ENCODE measurements at regions not wholly inside any gene's neighbourhood (a gene's known extent, or its start where the extent isn't known, plus 50 kb on each side); places are given as distances from the start of the nearest gene placed in this dataset.

DNA sequence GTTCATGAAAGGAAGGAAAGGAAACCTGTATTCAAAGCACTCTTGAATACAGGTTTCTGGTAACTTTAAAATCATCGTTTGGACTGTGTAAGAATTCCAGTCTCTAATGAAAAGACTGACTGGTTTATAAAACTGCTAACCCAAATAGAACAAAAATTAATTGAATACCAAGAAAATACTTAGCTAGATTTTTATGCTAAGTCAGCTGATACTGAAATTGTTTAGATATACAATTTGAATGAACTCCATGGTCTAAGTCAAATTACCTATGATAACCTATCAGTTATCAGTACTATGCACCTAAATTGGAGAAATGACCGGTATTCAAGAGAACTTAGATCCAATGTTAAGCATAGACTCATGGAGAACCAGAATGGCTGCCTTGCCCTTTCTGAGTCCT is 338.3 kb downstream of the RNF144B start:
- DNase-seq, result no peak
- in situ Hi-C loops (cut with HindIII; ENCODE audit: low pct_ligation_motif_present, low pct_unique_long_range_greater_than_20kb, low sequenced_read_pairs), result no loop called here

DNA sequence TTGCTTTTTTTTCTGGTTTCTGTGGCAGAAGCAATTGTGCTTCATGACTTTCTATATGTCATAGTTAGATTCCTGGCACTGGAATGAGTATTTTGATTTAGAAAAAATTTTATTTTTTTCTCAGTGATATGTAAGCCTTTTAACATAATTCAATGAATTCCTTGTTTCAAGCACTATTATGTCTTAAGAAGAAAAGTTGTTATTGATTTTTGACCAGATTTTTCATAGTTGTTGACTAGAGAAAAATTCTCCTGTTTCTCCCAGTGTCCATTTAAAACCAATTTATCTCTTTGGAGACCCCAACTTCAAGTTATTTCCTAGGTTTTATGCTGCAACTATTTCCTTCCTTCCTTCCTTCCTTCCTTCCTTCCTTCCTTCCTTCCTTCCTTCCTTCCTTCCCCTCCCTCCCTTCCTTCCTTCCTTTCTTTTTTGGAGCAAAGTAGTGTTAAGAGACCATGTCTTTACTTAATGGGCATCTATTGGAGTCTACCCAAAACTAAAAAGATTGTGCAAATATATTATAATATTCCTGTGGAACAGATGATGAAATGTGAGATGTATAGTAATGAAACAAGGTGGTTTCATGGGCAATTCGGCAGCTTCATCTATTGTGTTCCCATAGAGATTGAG is 346.9 kb downstream of the RNF144B start:
- DNase-seq, result no peak
- in situ Hi-C loops (cut with HindIII; ENCODE audit: low pct_ligation_motif_present, low pct_unique_long_range_greater_than_20kb, low sequenced_read_pairs), result no loop called here

DNA sequence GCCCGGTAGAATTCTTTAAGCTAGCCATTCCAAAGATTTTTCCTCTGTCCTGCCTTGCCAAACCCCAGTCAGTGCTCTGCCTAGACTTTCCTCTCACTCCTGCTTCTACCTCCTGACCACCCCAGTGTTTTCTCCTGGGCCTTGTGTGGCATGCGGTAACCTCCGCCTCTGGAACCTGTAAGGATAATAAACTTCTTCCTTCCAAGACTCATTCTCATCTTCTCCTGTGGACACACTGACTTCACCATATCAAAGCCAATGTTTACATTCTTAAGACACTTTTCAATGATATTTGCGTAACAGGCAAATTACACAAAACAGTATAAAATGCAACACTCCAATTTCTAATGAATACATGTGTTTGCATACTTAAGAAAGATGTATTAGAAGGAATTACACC is 354.6 kb downstream of the RNF144B start:
- DNase-seq, result no peak
- in situ Hi-C loops (cut with HindIII; ENCODE audit: low pct_ligation_motif_present, low pct_unique_long_range_greater_than_20kb, low sequenced_read_pairs), result no loop called here

DNA sequence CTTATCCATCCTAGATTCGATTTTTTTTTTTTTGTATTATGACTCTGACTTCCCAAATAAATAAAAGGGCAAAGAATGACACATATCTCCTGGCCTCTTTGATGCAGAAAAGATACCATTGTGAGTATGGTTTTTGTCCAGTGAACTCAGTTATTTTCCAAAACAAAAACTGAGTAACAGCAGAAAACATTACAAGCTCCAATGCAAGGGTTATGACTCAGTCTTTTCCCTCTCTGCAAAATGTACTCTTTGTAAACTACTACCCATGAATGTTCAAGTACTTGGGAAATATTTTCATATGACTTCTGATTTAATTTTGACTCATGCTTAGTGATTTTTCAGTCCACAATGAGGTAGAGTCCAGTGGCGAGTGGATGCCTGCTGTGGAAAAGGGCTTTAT is 355.3 kb downstream of the RNF144B start:
- DNase-seq, result no peak
- in situ Hi-C loops (cut with HindIII; ENCODE audit: low pct_ligation_motif_present, low pct_unique_long_range_greater_than_20kb, low sequenced_read_pairs), result no loop called here

DNA sequence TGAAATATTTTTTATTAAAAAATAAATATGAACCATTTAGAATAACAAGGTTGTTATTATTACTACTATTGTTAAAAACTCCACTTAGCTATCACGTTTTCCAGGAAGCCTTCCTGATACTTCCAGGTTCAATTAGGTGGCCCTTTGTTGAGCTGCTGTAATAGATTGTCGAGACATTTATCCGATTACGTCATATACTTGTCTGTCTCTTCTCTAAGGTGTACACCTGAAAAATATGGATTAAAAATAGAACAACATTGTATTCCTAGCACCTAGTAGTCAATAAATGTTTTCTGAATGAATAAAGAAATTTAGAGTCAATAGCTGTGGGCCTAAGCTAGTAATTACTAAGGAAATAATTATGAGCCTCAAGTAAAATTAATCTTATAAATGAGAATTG is 359.6 kb downstream of the RNF144B start:
- in situ Hi-C loops (cut with HindIII; ENCODE audit: low pct_ligation_motif_present, low pct_unique_long_range_greater_than_20kb, low sequenced_read_pairs), result no loop called here

DNA sequence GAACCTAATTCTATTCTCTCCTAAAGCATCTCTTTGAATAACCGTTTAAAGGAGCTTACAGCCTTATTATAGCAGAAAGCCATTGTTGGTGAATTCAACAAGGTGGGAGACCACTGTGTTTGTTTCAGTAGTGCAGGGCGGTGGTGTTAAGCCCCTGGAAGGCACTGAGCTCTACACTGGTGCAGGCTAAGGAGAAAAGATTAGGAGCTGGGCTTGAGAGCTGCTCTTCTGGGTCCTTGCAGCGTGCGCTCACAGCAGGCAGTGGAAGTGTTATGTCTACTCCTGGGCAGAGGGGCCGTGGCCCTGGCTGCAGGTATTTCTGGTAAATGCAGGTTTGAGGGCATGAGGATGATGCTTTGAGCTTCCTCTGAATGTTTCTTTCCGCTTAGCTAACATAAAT is 361.2 kb downstream of the RNF144B start:
- in situ Hi-C loops (cut with HindIII; ENCODE audit: low pct_ligation_motif_present, low pct_unique_long_range_greater_than_20kb, low sequenced_read_pairs), result no loop called here
- no peak for DNase-seq

More for the DNA sequence above, 359.6 kb downstream of the RNF144B start:
- no peak for DNase-seq

DNA sequence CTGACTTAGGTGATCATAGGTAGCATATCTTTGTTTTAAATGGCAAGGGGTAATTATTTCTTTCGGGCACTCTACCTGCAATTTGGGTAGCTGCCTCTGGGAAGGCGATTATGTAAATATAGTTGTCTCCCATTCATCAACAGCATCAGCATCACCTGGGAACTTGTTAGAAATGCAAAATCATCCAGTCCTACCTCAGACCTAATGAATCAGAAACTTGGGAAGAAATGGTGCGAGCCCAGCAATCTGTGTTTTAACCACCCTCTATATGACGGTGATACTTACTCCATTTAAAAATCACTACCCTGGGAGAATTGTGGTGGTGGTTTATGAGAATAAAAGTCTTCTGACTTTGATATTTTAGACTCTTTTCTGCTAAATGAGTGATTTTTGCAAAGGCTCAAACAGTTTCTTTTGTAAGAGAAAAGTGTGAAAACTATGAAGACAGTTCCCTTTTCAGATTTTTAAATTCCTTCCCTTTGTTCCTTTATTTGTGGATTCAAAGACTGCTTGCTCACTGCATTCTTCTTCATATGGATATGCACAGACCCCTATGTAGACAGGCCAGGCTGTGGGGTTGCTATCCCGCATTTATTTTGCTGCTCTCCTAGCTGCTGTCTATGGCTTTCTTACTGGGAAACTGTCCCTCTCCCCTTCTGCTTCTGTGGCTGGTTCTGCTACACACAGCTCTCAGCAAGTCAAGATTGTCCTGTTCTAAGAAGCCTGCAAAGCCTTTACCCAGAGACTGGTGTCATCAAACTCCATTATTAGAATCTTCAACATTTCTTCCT is 365.3 kb downstream of the RNF144B start:
- DNase-seq, result no peak
- in situ Hi-C loops (cut with HindIII; ENCODE audit: low pct_ligation_motif_present, low pct_unique_long_range_greater_than_20kb, low sequenced_read_pairs), result no loop called here

DNA sequence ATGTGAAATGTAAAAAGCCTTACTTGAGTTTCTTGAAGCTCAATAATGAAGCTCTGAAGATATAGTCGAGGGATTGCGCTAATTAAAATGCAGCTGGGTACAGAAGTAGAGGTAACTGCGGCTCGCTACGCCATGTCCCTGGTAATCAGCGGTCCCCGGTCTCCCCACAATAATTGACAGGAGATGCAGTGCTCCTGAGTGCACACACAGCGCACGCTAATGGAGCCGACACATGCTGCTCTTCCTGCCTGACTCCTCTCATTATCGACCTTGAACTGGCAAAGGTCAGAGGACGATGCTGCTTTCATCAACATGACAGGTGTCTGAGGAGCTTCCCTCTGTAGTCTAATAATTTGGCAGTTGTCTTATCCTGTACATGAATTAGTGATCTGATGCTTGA is 365.9 kb downstream of the RNF144B start:
- DNase-seq, result no peak
- in situ Hi-C loops (cut with HindIII; ENCODE audit: low pct_ligation_motif_present, low pct_unique_long_range_greater_than_20kb, low sequenced_read_pairs), result no loop called here

DNA sequence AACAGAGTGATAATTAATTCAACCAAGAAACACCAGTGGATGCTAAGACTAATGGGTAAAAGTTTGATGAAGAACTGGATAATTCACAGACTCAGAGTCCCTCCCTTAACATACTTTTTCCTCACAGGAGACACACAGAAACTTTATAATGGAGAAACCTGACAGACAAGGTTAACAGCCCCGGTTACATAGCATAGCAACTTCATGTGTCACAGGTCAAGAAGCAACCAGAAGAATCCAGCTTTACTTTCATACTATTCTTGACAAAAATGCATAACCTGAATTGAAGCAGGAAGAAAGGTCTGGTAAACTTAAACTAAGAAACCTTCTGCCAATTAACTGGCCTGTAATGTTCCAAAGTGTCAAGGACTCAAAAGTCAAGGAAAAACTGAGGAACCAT is 375.9 kb downstream of the RNF144B start:
- in situ Hi-C loops (cut with HindIII; ENCODE audit: low pct_ligation_motif_present, low pct_unique_long_range_greater_than_20kb, low sequenced_read_pairs), result no loop called here
- DNase-seq, result no peak

DNA sequence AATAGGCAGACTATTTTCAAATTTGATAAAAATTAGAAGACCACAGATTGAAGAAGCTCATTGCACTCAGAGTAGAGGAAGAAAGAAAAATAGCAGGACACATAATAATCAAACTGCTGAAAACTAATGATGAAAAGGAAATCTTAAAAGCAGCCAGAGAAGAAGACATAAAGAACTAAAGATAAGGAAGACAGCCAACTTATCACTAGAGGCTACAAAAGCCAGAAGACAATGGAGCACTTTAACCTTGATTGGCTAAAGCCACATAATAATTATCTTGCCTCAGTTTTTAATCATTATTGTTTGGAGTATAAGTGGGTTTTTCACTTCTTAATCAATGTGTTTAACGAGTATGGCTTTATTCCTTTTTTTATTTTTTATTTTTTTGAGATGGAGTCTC is 397.6 kb downstream of the RNF144B start:
- DNase-seq, result no peak
- in situ Hi-C loops (cut with HindIII; ENCODE audit: low pct_ligation_motif_present, low pct_unique_long_range_greater_than_20kb, low sequenced_read_pairs), result no loop called here

DNA sequence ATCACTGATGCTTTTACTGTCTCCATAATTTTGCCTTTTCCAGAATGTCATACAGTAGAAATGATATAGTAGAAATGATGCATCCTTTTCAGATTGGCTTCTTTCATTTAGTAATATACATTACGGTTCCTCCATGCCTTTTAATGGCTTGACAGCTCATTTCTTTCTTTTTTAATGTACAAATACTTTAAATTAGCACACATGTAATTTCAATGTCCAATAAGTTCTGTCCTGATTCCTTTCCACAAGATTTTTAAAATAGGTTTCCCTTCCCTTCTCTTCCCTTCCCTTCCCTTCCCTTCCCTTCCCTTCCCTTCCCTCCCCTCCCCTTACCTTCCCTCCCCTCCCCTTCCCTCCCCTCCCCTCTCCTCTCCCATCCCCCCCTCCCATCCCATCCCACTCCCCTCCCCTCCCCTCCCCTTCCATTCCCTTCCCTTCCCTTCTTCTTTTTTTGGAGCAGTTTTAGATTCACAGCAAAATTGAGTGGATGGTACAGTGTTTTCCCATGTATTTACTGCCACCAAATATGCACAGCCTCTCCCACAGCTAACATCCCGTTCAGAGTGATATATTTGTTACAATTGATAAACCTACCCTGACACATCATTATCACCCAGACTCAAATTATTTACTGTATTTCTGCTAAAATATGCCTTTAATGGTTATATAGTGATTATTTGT is 398.8 kb downstream of the RNF144B start:
- no peak for DNase-seq
- in situ Hi-C loops (cut with HindIII; ENCODE audit: low pct_ligation_motif_present, low pct_unique_long_range_greater_than_20kb, low sequenced_read_pairs), result no loop called here

DNA sequence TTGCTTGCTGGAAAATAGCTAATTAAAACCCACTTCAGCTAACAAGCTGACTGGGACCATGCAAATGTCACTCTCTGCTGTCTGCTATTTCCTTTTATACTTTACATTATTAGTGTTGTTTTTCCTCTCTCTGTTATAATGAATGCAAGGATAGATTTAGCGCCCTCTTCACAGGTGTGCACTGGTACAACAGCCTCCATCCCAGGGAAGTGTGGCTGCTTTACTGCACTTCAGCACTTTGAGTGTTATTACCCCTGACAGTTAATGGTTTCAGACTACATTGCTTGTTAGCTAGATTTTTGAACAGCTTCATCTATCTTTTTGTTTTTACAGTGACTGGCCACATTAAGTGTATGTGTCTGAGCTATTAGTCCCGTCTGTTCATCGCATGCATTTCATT is 405.7 kb downstream of the RNF144B start:
- in situ Hi-C loops (cut with HindIII; ENCODE audit: low pct_ligation_motif_present, low pct_unique_long_range_greater_than_20kb, low sequenced_read_pairs), result no loop called here
- DNase-seq, result no peak

DNA sequence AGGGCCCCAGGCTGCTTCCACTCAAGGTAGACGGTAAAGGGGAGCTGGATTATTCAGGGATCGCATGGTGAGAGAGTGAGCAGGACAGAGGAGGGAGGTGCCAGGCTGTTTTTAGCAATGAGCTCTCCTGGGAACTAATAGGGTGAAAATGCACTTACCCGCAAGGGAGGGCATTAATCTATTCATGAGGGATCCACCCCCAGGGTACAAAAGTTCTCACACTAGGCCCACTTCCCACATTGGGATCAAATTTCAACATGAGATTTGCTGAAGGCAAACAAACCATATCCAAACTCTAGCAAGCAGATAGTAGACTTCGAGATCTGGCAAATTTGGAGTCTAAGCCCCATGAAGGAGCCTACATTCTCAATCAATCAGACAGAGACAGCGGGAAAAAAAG is 408.6 kb downstream of the RNF144B start:
- DNase-seq, result no peak
- in situ Hi-C loops (cut with HindIII; ENCODE audit: low pct_ligation_motif_present, low pct_unique_long_range_greater_than_20kb, low sequenced_read_pairs), result no loop called here

DNA sequence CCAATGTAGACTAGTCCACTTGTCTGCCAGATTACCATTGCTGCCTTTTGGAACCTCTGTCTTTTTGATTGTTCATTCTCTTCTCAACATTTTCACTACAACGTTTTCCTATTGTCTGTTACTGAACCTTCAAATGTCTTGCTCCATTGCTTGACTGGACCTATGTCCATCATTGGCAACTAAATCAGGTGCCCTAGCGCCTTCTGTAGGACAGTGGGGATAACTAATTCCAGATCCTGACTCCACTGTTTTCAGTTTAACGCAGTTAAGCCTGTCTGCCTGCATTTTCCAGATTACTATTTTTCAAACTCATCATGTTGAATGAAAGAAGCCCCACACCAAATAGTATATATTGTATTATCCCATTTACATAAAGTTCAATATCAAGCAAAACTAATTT is 433.6 kb downstream of the RNF144B start:
- in situ Hi-C loops (cut with HindIII; ENCODE audit: low pct_ligation_motif_present, low pct_unique_long_range_greater_than_20kb, low sequenced_read_pairs), result no loop called here

DNA sequence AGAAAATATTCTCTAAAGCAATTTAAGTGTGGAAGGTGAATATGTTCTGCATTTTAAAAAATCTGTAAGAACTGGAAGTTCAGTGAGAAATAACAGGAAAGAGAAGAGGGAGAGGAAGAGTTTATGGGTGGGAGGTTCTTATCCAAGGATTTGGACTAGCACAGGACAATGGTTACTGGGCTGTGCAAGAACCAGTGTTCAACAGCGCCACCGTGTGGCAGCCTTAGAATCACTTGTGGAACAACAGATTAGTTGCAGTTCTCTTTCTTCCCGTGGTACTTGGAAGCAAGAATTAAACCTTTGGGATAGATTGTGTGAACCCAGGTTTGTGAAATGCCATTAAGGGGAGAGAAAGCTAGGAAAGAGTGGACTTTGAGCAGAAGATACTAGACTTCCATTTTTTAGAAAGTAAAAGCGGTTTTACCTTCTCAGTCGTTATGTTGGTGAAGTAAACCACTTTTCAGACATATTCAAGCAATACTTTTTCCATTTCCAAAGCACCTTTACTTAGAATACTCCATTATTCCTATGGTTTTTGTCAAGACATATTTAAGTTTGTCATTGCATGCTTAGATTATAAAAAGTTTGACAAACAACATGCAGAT is 436.7 kb downstream of the RNF144B start:
- in situ Hi-C loops (cut with HindIII; ENCODE audit: low pct_ligation_motif_present, low pct_unique_long_range_greater_than_20kb, low sequenced_read_pairs), result no loop called here
- DNase-seq, result peak; percentile 55

More for the DNA sequence above, 433.6 kb downstream of the RNF144B start:
- DNase-seq, result no peak

DNA sequence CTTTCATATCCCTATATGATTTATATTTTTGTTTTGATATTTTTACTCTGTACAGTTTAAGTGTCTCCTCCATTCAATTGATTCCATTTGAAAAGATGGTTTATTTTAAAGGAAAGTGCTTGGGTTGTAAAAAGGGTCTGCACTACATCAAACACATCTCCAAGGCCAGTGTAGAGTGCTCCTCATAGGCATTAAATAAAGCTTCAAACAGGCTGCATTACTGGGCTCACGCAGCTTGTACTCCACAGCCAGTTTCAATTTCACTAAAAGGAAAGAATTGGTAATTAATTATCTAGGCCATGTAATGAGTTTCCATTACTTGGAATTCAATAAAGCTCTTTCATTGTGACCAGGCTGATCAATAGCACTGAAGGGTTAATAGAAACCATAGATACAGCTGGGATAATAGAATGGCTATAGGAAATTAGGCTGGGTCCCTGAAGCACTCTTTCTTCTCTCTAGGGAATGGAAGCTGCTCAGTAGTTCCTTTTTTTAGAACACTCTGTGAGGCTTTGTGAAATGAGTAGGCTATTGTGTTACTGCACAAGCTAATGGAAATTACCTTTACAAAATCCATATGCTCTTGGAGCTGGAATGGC is 442.2 kb downstream of the RNF144B start:
- in situ Hi-C loops (cut with HindIII; ENCODE audit: low pct_ligation_motif_present, low pct_unique_long_range_greater_than_20kb, low sequenced_read_pairs), result no loop called here
- DNase-seq, result no peak

DNA sequence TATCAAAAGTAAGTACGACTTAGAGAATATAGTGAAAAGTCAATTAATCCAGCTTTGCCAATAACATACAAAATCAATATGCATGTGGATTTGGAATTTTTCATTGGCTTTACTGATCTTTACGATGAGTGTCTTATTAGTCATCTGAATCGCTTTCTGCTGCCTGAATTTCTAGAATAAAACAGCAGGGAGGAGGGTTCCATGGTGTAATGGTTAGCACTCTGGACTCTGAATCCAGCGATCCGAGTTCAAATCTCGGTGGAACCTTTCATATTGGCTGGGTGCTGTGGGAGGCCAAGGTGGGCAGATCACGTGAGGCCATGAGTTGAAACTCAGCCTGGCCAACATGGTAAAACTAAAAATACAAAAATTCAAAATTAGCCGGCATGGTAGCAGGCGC is 448.8 kb downstream of the RNF144B start:
- in situ Hi-C loops (cut with HindIII; ENCODE audit: low pct_ligation_motif_present, low pct_unique_long_range_greater_than_20kb, low sequenced_read_pairs), result no loop called here

DNA sequence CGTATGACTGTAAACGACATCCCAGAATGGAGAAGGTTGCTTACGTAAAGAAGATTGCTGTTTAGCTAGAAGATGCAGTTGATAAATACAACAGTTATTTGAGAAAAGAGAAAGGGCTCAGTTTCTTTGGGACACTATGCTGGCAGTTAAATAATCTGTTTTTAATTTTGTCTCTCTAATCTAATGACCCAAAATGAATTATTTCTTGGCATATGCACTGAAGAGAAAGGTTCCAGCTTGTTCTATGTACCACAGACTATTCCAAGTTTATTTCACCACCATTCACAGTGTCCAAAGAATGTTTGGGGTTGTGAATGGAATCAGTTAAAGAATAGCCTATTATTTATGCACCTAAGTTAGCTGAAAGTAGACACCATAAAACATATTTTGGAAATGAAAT is 449.9 kb downstream of the RNF144B start:
- in situ Hi-C loops (cut with HindIII; ENCODE audit: low pct_ligation_motif_present, low pct_unique_long_range_greater_than_20kb, low sequenced_read_pairs), result no loop called here

More for the DNA sequence above, 448.8 kb downstream of the RNF144B start:
- DNase-seq, result no peak

DNA sequence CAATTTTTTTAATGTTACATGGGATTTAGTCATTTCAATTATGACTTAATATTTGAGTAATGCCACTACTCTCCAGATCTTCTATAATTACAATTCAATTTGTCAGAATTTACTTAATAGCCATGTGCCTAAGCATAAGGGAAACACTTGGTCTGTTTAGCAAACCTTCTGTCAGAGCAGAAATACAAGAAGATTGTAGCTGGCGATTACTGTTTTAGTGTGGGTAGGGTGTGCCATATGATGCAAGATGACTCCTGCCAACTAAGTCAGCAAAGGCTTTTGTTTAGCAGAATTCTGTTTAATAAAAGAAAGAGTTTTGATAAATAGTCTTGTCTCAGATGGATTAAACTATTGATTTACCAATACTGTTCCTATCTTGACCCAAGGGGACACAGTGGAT is 455.4 kb downstream of the RNF144B start:
- DNase-seq, result no peak
- in situ Hi-C loops (cut with HindIII; ENCODE audit: low pct_ligation_motif_present, low pct_unique_long_range_greater_than_20kb, low sequenced_read_pairs), result no loop called here

More for the DNA sequence above, 449.9 kb downstream of the RNF144B start:
- DNase-seq, result no peak
